ENCODE measurements at regions not wholly inside any gene's neighbourhood (a gene's known extent, or its start where the extent isn't known, plus 50 kb on each side); places are given as distances from the start of the nearest gene placed in this dataset.

GRCh38 chr17:77498791-77499698 is 358.3 kb downstream of the SEC14L1 start:
- Histone ChIP-seq H3K4me2 (no peak overlapping the region), H4K20me1 (ENCODE audit: insufficient read depth) (peaks cover 8% of the 10 kb centered on the region), H3K9me2 (ENCODE audit: insufficient read depth) (no peaks in the 10 kb centered on the region), H3K27ac (no peak overlapping the region), H2AFZ (no peak overlapping the region), H3K4me1 (replicated peaks; ENCODE audit: insufficient read depth) (no peaks in the 10 kb centered on the region), H3K79me2 (ENCODE audit: low read depth) (no peaks in the 10 kb centered on the region), H3K36me3 (ENCODE audit: low read depth) (no peaks in the 10 kb centered on the region), H3K4me3 (no peak overlapping the region), H3K27me3 (ENCODE audit: insufficient read depth, low read depth) (no peaks in the 10 kb centered on the region), H3K9me3 (ENCODE audit: insufficient read depth, low read depth) (no peaks in the 10 kb centered on the region), H3F3A (ENCODE audit: insufficient read depth, low read depth) (no peaks in the 10 kb centered on the region)
- no TSS peak for BruUV-seq (replicated peaks)
- ChIA-PET POLR2A (ENCODE audit: unreplicated experiment) (no interaction called here), CTCF (no interaction called here)
- TF ChIP-seq CTCF (conservative IDR thresholded peaks at IDR 0.05): no peak
- TF ChIP-seq EZH2 (IDR thresholded peaks at IDR 0.05; ENCODE audit: low read depth): no peak
- DNase-seq: no peak
- intact Hi-C loops (cut with micrococcal nuclease; ENCODE audit: unreplicated experiment): no loop called here

GRCh38 chr17:77499699-77500435 is 359.1 kb downstream of the SEC14L1 start:
- Histone ChIP-seq H3K4me2 (no peak overlapping the region), H3K4me3 (no peak overlapping the region), H3F3A (ENCODE audit: insufficient read depth, low read depth) (no peaks in the 10 kb centered on the region), H2AFZ (no peak overlapping the region), H3K9me2 (ENCODE audit: insufficient read depth) (no peaks in the 10 kb centered on the region), H3K27me3 (ENCODE audit: insufficient read depth, low read depth) (no peaks in the 10 kb centered on the region), H3K36me3 (ENCODE audit: low read depth) (no peaks in the 10 kb centered on the region), H3K4me1 (replicated peaks; ENCODE audit: insufficient read depth) (no peaks in the 10 kb centered on the region), H4K20me1 (ENCODE audit: insufficient read depth) (no peaks in the 10 kb centered on the region; the same call in 1 of the 2 replicates), H3K79me2 (ENCODE audit: low read depth) (no peaks in the 10 kb centered on the region), H3K9me3 (ENCODE audit: insufficient read depth, low read depth) (no peaks in the 10 kb centered on the region), H3K27ac (no peak overlapping the region)
- DNase-seq: no peak
- CTCF ChIA-PET: no interaction called here
- POLR2A ChIA-PET (ENCODE audit: unreplicated experiment): no interaction called here
- TSS peak; percentile 24 for BruUV-seq (replicated peaks)
- intact Hi-C loops (cut with micrococcal nuclease; ENCODE audit: unreplicated experiment): no loop called here
- TF ChIP-seq CTCF (conservative IDR thresholded peaks at IDR 0.05): no peak
- no peak for TF ChIP-seq EZH2 (IDR thresholded peaks at IDR 0.05; ENCODE audit: low read depth)

DNA sequence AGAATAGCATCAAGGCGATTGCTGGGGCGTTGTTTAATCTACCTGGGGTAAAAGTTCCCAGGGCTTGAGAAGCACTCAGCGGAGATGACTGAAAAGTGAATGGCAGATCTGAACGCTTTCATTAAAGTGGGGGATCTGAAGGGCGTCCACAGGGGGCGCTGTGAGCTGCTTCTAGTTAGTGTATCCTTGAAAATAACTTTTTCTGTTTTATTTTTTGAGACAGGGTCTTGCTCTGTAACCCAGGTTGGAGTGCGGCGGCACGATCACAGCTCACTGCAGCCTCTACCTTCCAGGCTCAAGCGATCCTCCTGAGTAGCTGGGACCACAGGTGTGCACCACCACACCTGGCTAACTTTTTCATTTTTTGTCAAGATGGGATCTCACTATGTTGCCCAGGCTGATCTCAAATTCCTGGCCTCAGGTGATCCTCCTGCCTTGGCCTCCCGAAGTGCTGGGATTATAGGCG is 360.4 kb downstream of the SEC14L1 start:
- Histone ChIP-seq H3K4me1 (replicated peaks; ENCODE audit: insufficient read depth) (no peaks in the 10 kb centered on the region), H3K9me3 (ENCODE audit: insufficient read depth, low read depth) (no peaks in the 10 kb centered on the region), H3K27me3 (ENCODE audit: insufficient read depth, low read depth) (no peaks in the 10 kb centered on the region), H3K27ac (no peak overlapping the region), H3F3A (ENCODE audit: insufficient read depth, low read depth) (no peaks in the 10 kb centered on the region), H4K20me1 (ENCODE audit: insufficient read depth) (no peaks in the 10 kb centered on the region), H3K4me2 (no peak overlapping the region), H2AFZ (no peak overlapping the region), H3K4me3 (no peak overlapping the region), H3K36me3 (ENCODE audit: low read depth) (no peaks in the 10 kb centered on the region), H3K79me2 (ENCODE audit: low read depth) (no peaks in the 10 kb centered on the region), H3K9me2 (ENCODE audit: insufficient read depth) (no peaks in the 10 kb centered on the region)
- POLR2A ChIA-PET (ENCODE audit: unreplicated experiment): no interaction called here
- DNase-seq: no peak
- CTCF ChIA-PET: no interaction called here
- no TSS peak for BruUV-seq (replicated peaks)
- no peak for TF ChIP-seq CTCF (conservative IDR thresholded peaks at IDR 0.05)
- intact Hi-C loops (cut with micrococcal nuclease; ENCODE audit: unreplicated experiment): no loop called here
